ENCODE measurements at regions not wholly inside any gene's neighbourhood (a gene's known extent, or its start where the extent isn't known, plus 50 kb on each side); places are given as distances from the start of the nearest gene placed in this dataset.

- DNase-seq = no peak
Measured at GRCh38 chr7:42987648-42988214, 55.6 kb downstream of the MRPL32 start.

GRCh38 chr7:42991024-42991423 lies 58.8 kb downstream of the MRPL32 start:
- no peak for DNase-seq

- no peak for DNase-seq
Measured at GRCh38 chr7:42991913-42992591, 59.9 kb downstream of the MRPL32 start.

GRCh38 chr7:42993038-42993437 lies 60.9 kb downstream of the MRPL32 start:
- DNase-seq = no peak

- no peak for DNase-seq
Measured at GRCh38 chr7:42994096-42994495, 61.9 kb downstream of the MRPL32 start.

GRCh38 chr7:42997611-42998010 lies 65.4 kb downstream of the MRPL32 start:
- DNase-seq = no peak

- no peak for DNase-seq
Measured at GRCh38 chr7:43004082-43004481, 71.9 kb downstream of the MRPL32 start.

- DNase-seq = no peak
Measured at GRCh38 chr7:43006008-43006407, 73.8 kb downstream of the MRPL32 start.

- DNase-seq = no peak
Measured at GRCh38 chr7:43010061-43010460, 77.9 kb downstream of the MRPL32 start.

- no peak for DNase-seq
Measured at GRCh38 chr7:43011879-43012278, 79.7 kb downstream of the MRPL32 start.

GRCh38 chr7:43014406-43014805 lies 82.2 kb downstream of the MRPL32 start:
- DNase-seq = no peak

- no peak for DNase-seq
Measured at GRCh38 chr7:43015301-43015700, 83.1 kb downstream of the MRPL32 start.

GRCh38 chr7:43018446-43018845 lies 86.3 kb downstream of the MRPL32 start:
- no peak for DNase-seq

- DNase-seq = no peak
Measured at GRCh38 chr7:43021431-43021830, 89.3 kb downstream of the MRPL32 start.

- no peak for DNase-seq
Measured at GRCh38 chr7:43022008-43022407, 89.8 kb downstream of the MRPL32 start.

GRCh38 chr7:43033369-43033768 lies 79.1 kb upstream of the HECW1 start:
- DNase-seq = no peak

- no peak for DNase-seq
Measured at GRCh38 chr7:43034535-43035002, 77.9 kb upstream of the HECW1 start.

GRCh38 chr7:43037531-43037930 lies 74.9 kb upstream of the HECW1 start:
- DNase-seq = no peak

GRCh38 chr7:43038254-43038653 lies 74.2 kb upstream of the HECW1 start:
- no peak for DNase-seq

GRCh38 chr7:43039346-43039745 lies 73.1 kb upstream of the HECW1 start:
- peak; percentile 53 for DNase-seq

- DNase-seq = no peak
Measured at GRCh38 chr7:43040461-43040860, 72.0 kb upstream of the HECW1 start.

- DNase-seq = no peak
Measured at GRCh38 chr7:43041105-43041504, 71.3 kb upstream of the HECW1 start.

GRCh38 chr7:43041724-43042123 lies 70.7 kb upstream of the HECW1 start:
- DNase-seq = no peak

- DNase-seq = no peak
Measured at GRCh38 chr7:43042302-43042701, 70.1 kb upstream of the HECW1 start.

GRCh38 chr7:43044511-43044910 lies 67.9 kb upstream of the HECW1 start:
- DNase-seq = no peak

All from NCI-H345 (cell line).